Mammary epithelial cell (primary cell): ENCODE measurements at regions not wholly inside any gene's neighbourhood (a gene's known extent, or its start where the extent isn't known, plus 50 kb on each side); places are given as distances from the start of the nearest gene placed in this dataset.

Experiments
- EZH2 ChIP-seq: IDR thresholded peaks from 2 replicates; pipeline ENCODE4 v1.6.1; 2012; ENCODE audit warnings: low read length, inconsistent platforms, borderline replicate concordance
- TF ChIP-seq, protein P1 (sequence below), 2 donors: IDR thresholded peaks in 1 of 2; conservative IDR thresholded peaks in 1 of 2; 2 replicates each; pipeline ENCODE4 v1.5.1; 2011 to 2012; ENCODE audit warnings: inconsistent platforms in 2 of 2, low read length in 2 of 2, mild to moderate bottlenecking in 2 of 2, control low read depth in 1 of 2, low read depth in 1 of 2; ENCODE audit not compliant: insufficient read depth in 1 of 2; ENCODE audit errors: extremely low read depth in 1 of 2

- TF ChIP-seq, protein P1, sequence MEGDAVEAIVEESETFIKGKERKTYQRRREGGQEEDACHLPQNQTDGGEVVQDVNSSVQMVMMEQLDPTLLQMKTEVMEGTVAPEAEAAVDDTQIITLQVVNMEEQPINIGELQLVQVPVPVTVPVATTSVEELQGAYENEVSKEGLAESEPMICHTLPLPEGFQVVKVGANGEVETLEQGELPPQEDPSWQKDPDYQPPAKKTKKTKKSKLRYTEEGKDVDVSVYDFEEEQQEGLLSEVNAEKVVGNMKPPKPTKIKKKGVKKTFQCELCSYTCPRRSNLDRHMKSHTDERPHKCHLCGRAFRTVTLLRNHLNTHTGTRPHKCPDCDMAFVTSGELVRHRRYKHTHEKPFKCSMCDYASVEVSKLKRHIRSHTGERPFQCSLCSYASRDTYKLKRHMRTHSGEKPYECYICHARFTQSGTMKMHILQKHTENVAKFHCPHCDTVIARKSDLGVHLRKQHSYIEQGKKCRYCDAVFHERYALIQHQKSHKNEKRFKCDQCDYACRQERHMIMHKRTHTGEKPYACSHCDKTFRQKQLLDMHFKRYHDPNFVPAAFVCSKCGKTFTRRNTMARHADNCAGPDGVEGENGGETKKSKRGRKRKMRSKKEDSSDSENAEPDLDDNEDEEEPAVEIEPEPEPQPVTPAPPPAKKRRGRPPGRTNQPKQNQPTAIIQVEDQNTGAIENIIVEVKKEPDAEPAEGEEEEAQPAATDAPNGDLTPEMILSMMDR (conservative IDR thresholded peaks at IDR 0.05 in 1 of 2, IDR thresholded peaks at IDR 0.05 in 1 of 2; ENCODE audit: extremely low read depth in 1 of 2, insufficient read depth in 1 of 2, low read depth in 1 of 2, low read length in 2 of 2) = no peak
- TF ChIP-seq EZH2 = no peak
Observed at GRCh38 chr3:23723141-23723540, 82.6 kb upstream of the UBE2E1 start.
